GM23338 (cell line): ENCODE measurements at regions not wholly inside any gene's neighbourhood (a gene's known extent, or its start where the extent isn't known, plus 50 kb on each side); places are given as distances from the start of the nearest gene placed in this dataset.

Source experiments
- ATAC-seq: fragments of 200-7000 bp; cut with Tn5 transposase; 3 replicates; pipeline ENCODE4 v1.9.1; 2020
- DNase-seq: peaks from one replicate; pipeline ENCODE4 v3.0.0-alpha.2; 2015; ENCODE audit warnings: low spot score
- H2AFZ ChIP-seq: fragments of 200-600 bp; sonication (generic); 2 replicates; pipeline ENCODE4 v1.8.0; 2016; ENCODE audit warnings: antibody characterized with exemption, mild to moderate bottlenecking, moderate library complexity
- H3F3A ChIP-seq: fragments of 200-600 bp; sonication (generic); replicated peaks from 2 replicates; pipeline ENCODE4 v1.8.0; 2017; ENCODE audit warnings: antibody characterized with exemption, mixed run types, low read depth
- H3K27ac ChIP-seq: fragments of 200-600 bp; sonication (generic); 2 replicates; pipeline ENCODE4 v1.6.1; 2016; ENCODE audit warnings: low read depth
- H3K27me3 ChIP-seq: fragments of 200-600 bp; sonication (generic); 2 replicates; pipeline ENCODE4 v1.8.0; 2016; ENCODE audit warnings: mild to moderate bottlenecking, mixed run types, moderate library complexity; ENCODE audit not compliant: insufficient read depth
- H3K36me3 ChIP-seq: fragments of 200-600 bp; sonication (generic); 2 replicates; pipeline ENCODE4 v1.8.0; 2016; ENCODE audit warnings: mild to moderate bottlenecking; ENCODE audit not compliant: insufficient read depth
- H3K4me1 ChIP-seq: fragments of 200-600 bp; sonication (generic); 2 replicates; pipeline ENCODE4 v1.8.0; 2016; ENCODE audit warnings: mild to moderate bottlenecking, moderate library complexity; ENCODE audit not compliant: insufficient read depth
- H3K4me2 ChIP-seq: fragments of 200-600 bp; sonication (generic); 2 replicates; pipeline ENCODE4 v1.7.1; 2017; ENCODE audit warnings: mixed run types
- H3K4me3 ChIP-seq: fragments of 200-600 bp; sonication (generic); 2 replicates; pipeline ENCODE4 v1.6.1; 2016; ENCODE audit warnings: mixed run types
- H3K79me2 ChIP-seq: fragments of 200-600 bp; sonication (generic); replicated peaks from 2 replicates; pipeline ENCODE4 v1.8.0; 2017; ENCODE audit warnings: mild to moderate bottlenecking; ENCODE audit not compliant: insufficient read depth
- H3K9me2 ChIP-seq: fragments of 200-600 bp; sonication (generic); 2 replicates; pipeline ENCODE4 v1.8.0; 2017; ENCODE audit not compliant: insufficient read depth
- H4K20me1 ChIP-seq: fragments of 200-600 bp; sonication (generic); replicated peaks from 2 replicates; pipeline ENCODE4 v1.8.0; 2017; ENCODE audit warnings: mild to moderate bottlenecking; ENCODE audit not compliant: insufficient read depth
- H3K27ac Mint-ChIP-seq: 2 replicates; pipeline ENCODE4 v1.8.0; 2020; ENCODE audit warnings: inconsistent platforms, mild to moderate bottlenecking, moderate library complexity, mixed read lengths
- H3K27me3 Mint-ChIP-seq: 3 replicates; pipeline ENCODE4 v1.8.0; 2022; ENCODE audit warnings: low read depth, mild to moderate bottlenecking, moderate library complexity, mixed read lengths, inconsistent platforms; ENCODE audit not compliant: insufficient read depth, poor library complexity
- H3K36me3 Mint-ChIP-seq: 3 replicates; pipeline ENCODE4 v1.8.0; 2021; ENCODE audit warnings: low read depth, mild to moderate bottlenecking, inconsistent platforms, moderate library complexity, mixed read lengths
- H3K4me1 Mint-ChIP-seq: 3 replicates; pipeline ENCODE4 v1.8.0; 2020; ENCODE audit warnings: mild to moderate bottlenecking, inconsistent platforms, mixed read lengths
- H3K4me3 Mint-ChIP-seq: 3 replicates; pipeline ENCODE4 v1.8.0; 2021; ENCODE audit warnings: moderate library complexity, mild to moderate bottlenecking, inconsistent platforms, mixed read lengths
- H3K9me3 Mint-ChIP-seq: 3 replicates; pipeline ENCODE4 v1.8.0; 2020; ENCODE audit warnings: moderate library complexity, mild to moderate bottlenecking, inconsistent platforms, mixed read lengths
- CREB1 ChIP-seq: fragments of 250-450 bp; sonication (Bioruptor Pico); IDR thresholded peaks from 2 replicates; pipeline ENCODE4 v1.5.0; 2020; ENCODE audit warnings: low read depth, mild to moderate bottlenecking, moderate library complexity
- EZH2 ChIP-seq: fragments of 200-600 bp; sonication (generic); IDR thresholded peaks from one replicate; pipeline ENCODE4 v1.8.0; 2017; ENCODE audit warnings: antibody characterized with exemption, mild to moderate bottlenecking, low read depth; ENCODE audit not compliant: unreplicated experiment
- JUNB ChIP-seq: IDR thresholded peaks from one replicate; pipeline ENCODE4 v1.6.1; 2016; ENCODE audit warnings: antibody characterized with exemption; ENCODE audit not compliant: unreplicated experiment
- NANOG ChIP-seq: IDR thresholded peaks from 2 replicates; pipeline ENCODE4 v1.6.1; 2016; ENCODE audit warnings: antibody characterized with exemption, borderline replicate concordance
- POLR2AphosphoS5 ChIP-seq: IDR thresholded peaks from 2 replicates; pipeline ENCODE4 v1.6.1; 2016; ENCODE audit warnings: antibody characterized with exemption, low read depth
- STAT1 ChIP-seq: IDR thresholded peaks from one replicate; pipeline ENCODE4 v1.6.1; 2016; ENCODE audit warnings: antibody characterized with exemption; ENCODE audit not compliant: unreplicated experiment
- ZNF331 ChIP-seq: fragments of 250-450 bp; sonication (Bioruptor Pico); IDR thresholded peaks from 2 replicates; pipeline ENCODE4 v1.5.0; 2020; ENCODE audit warnings: low read depth, mild to moderate bottlenecking, moderate library complexity
- TF ChIP-seq, protein P1 (sequence below): fragments of 250-450 bp; sonication (Bioruptor Pico); IDR thresholded peaks from 2 replicates; pipeline ENCODE4 v1.5.0; 2020; ENCODE audit warnings: mild to moderate bottlenecking, moderate library complexity
- TF ChIP-seq, protein P2 (sequence below): IDR thresholded peaks from 2 replicates; pipeline ENCODE4 v1.6.1; 2016; ENCODE audit warnings: antibody characterized with exemption

DNA sequence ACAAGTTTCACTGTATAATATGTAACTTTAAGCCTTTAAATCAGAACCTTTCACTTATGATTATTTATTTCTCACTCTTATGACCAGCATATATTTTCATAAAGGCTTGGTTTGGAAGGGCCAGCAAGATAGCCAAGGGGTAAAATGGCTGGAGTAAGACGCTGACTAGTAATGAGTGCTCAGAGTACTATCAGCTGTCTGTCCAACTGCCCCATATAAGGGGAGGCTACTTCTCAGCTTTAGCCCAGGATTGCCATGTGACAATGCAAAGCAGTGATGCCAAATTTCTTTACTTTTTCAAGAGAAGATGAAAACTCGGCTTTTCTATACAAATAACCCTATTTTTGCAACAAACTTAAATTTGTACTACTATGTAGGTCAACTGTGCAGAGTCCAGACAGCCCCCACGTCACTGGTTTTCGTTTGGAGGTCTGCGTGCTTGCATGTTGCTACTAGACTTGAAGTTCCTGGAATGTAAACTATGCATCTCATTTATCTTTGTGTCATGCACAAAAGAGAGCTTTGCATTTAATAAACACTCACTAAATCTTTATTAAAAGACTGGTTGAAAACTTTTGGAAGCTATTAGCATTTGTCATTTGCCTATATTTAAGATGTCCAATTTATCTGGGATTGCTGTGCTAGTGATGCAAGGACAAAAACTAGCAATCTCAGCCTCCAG, 110.4 kb downstream of the TNFSF18 start (continued):
- TF ChIP-seq, protein P1, sequence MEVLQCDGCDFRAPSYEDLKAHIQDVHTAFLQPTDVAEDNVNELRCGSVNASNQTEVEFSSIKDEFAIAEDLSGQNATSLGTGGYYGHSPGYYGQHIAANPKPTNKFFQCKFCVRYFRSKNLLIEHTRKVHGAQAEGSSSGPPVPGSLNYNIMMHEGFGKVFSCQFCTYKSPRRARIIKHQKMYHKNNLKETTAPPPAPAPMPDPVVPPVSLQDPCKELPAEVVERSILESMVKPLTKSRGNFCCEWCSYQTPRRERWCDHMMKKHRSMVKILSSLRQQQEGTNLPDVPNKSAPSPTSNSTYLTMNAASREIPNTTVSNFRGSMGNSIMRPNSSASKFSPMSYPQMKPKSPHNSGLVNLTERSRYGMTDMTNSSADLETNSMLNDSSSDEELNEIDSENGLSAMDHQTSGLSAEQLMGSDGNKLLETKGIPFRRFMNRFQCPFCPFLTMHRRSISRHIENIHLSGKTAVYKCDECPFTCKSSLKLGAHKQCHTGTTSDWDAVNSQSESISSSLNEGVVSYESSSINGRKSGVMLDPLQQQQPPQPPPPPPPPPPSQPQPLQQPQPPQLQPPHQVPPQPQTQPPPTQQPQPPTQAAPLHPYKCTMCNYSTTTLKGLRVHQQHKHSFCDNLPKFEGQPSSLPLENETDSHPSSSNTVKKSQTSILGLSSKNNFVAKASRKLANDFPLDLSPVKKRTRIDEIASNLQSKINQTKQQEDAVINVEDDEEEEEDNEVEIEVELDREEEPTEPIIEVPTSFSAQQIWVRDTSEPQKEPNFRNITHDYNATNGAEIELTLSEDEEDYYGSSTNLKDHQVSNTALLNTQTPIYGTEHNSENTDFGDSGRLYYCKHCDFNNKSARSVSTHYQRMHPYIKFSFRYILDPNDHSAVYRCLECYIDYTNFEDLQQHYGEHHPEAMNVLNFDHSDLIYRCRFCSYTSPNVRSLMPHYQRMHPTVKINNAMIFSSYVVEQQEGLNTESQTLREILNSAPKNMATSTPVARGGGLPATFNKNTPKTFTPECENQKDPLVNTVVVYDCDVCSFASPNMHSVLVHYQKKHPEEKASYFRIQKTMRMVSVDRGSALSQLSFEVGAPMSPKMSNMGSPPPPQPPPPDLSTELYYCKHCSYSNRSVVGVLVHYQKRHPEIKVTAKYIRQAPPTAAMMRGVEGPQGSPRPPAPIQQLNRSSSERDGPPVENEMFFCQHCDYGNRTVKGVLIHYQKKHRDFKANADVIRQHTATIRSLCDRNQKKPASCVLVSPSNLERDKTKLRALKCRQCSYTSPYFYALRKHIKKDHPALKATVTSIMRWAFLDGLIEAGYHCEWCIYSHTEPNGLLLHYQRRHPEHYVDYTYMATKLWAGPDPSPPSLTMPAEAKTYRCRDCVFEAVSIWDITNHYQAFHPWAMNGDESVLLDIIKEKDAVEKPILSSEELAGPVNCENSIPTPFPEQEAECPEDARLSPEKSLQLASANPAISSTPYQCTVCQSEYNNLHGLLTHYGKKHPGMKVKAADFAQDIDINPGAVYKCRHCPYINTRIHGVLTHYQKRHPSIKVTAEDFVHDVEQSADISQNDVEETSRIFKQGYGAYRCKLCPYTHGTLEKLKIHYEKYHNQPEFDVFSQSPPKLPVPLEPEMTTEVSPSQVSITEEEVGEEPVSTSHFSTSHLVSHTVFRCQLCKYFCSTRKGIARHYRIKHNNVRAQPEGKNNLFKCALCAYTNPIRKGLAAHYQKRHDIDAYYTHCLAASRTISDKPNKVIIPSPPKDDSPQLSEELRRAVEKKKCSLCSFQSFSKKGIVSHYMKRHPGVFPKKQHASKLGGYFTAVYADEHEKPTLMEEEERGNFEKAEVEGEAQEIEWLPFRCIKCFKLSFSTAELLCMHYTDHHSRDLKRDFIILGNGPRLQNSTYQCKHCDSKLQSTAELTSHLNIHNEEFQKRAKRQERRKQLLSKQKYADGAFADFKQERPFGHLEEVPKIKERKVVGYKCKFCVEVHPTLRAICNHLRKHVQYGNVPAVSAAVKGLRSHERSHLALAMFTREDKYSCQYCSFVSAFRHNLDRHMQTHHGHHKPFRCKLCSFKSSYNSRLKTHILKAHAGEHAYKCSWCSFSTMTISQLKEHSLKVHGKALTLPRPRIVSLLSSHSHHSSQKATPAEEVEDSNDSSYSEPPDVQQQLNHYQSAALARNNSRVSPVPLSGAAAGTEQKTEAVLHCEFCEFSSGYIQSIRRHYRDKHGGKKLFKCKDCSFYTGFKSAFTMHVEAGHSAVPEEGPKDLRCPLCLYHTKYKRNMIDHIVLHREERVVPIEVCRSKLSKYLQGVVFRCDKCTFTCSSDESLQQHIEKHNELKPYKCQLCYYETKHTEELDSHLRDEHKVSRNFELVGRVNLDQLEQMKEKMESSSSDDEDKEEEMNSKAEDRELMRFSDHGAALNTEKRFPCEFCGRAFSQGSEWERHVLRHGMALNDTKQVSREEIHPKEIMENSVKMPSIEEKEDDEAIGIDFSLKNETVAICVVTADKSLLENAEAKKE (CRISPR knock-in tag): no peak
- TF ChIP-seq JUNB (no peak), NANOG (no peak)

DNA sequence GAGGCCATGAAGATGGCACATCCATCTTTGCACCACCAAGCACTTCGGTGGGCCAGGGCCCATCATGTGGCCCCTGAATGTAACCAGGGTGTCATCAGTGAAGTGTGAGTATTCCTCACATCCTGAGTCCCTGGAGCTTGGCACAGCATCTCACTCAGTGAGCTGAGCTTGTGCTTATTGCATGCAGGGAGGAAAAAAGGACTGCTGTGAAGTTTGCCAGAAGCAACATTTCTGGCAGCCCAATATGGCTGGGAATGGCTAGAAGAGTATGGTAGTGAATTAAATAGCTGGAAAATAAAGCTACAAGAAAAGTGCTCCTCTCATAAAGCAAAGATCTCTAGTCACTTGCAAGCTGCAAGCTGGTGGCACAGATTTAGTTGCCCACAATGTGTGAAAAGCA, 109.3 kb downstream of the TNFSF18 start:
- no peaks in the 10 kb centered on the region; the same call in none of the 2 replicates for H3K9me2 ChIP-seq
- Mint-ChIP-seq H3K27ac (no peak overlapping the region), H3K27me3 (no peaks in the 10 kb centered on the region), H3K4me1 (no peaks in the 10 kb centered on the region), H3K36me3 (no peaks in the 10 kb centered on the region), H3K4me3 (no peak overlapping the region), H3K9me3 (no peaks in the 10 kb centered on the region)
- no peaks in the 10 kb centered on the region for H4K20me1 ChIP-seq
- no peaks in the 10 kb centered on the region for H3K79me2 ChIP-seq
- no peaks in the 10 kb centered on the region for H3K36me3 ChIP-seq
- H3K27ac ChIP-seq: no peak overlapping the region
- peaks cover 3% of the 10 kb centered on the region; the same call in 1 of the 2 replicates for H3K4me1 ChIP-seq
- no peak overlapping the region for H2AFZ ChIP-seq
- no peak overlapping the region for H3K4me2 ChIP-seq
- no peak for DNase-seq
- no peaks in the 10 kb centered on the region for H3K27me3 ChIP-seq
- no peak for ATAC-seq
- H3F3A ChIP-seq: no peaks in the 10 kb centered on the region
- H3K4me3 ChIP-seq: no peak overlapping the region
- TF ChIP-seq STAT1: no peak
- TF ChIP-seq JUNB: no peak
- TF ChIP-seq, protein P1 (CRISPR knock-in tag): no peak
- TF ChIP-seq CREB1 (CRISPR knock-in tag): no peak
- TF ChIP-seq, protein P2, sequence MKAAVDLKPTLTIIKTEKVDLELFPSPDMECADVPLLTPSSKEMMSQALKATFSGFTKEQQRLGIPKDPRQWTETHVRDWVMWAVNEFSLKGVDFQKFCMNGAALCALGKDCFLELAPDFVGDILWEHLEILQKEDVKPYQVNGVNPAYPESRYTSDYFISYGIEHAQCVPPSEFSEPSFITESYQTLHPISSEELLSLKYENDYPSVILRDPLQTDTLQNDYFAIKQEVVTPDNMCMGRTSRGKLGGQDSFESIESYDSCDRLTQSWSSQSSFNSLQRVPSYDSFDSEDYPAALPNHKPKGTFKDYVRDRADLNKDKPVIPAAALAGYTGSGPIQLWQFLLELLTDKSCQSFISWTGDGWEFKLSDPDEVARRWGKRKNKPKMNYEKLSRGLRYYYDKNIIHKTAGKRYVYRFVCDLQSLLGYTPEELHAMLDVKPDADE: no peak
- no peak for TF ChIP-seq EZH2
- TF ChIP-seq POLR2AphosphoS5: no peak
- no peak for TF ChIP-seq ZNF331 (CRISPR knock-in tag)
